ENCODE measurements at regions not wholly inside any gene's neighbourhood (a gene's known extent, or its start where the extent isn't known, plus 50 kb on each side); places are given as distances from the start of the nearest gene placed in this dataset.

DNA sequence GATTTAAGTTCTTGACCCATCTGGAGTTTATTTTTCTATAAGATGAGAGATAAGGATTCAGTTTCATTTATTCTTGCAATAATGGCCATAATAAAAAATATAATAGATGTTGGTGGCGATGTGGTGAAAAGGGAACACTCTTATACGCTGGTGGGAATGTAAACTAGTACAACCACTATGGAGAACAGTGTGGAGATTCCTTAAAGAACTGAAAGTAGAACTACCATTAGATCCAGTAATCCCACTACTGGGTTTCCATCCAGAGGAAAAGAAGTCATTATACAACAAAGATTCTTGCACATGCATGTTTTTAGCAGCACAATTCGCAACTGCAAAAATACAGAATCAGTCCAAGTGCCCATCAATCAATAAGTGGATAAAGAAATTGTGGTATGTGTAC, 1040.5 kb upstream of the GYPC start:
- TF ChIP-seq, protein P1, sequence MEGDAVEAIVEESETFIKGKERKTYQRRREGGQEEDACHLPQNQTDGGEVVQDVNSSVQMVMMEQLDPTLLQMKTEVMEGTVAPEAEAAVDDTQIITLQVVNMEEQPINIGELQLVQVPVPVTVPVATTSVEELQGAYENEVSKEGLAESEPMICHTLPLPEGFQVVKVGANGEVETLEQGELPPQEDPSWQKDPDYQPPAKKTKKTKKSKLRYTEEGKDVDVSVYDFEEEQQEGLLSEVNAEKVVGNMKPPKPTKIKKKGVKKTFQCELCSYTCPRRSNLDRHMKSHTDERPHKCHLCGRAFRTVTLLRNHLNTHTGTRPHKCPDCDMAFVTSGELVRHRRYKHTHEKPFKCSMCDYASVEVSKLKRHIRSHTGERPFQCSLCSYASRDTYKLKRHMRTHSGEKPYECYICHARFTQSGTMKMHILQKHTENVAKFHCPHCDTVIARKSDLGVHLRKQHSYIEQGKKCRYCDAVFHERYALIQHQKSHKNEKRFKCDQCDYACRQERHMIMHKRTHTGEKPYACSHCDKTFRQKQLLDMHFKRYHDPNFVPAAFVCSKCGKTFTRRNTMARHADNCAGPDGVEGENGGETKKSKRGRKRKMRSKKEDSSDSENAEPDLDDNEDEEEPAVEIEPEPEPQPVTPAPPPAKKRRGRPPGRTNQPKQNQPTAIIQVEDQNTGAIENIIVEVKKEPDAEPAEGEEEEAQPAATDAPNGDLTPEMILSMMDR (IDR thresholded peaks at IDR 0.05), result no peak
- TF ChIP-seq POLR2A (IDR thresholded peaks at IDR 0.05) (no peak), EP300 (IDR thresholded peaks at IDR 0.05) (no peak)
